Ovary (tissue), 3 donors: ENCODE measurements at regions not wholly inside any gene's neighbourhood (a gene's known extent, or its start where the extent isn't known, plus 50 kb on each side); places are given as distances from the start of the nearest gene placed in this dataset.

Source experiments
- CTCF ChIP-seq, 3 donors: fragments of 450-650 bp in 2 of 3; fragments of 200-600 bp in 1 of 3; IDR thresholded peaks; one replicate each; pipeline versions ENCODE4 v1.5.1 to v1.8.0; 2016 to 2022; ENCODE audit warnings: antibody characterized with exemption in 3 of 3, mild to moderate bottlenecking in 1 of 3
- EP300 ChIP-seq: sonication (generic); formaldehyde crosslinking; IDR thresholded peaks from one replicate; pipeline ENCODE4 v1.6.1; 2017; ENCODE audit warnings: antibody characterized with exemption
- donor health status: DM: no; HTN: no; CAD: no.

DNA sequence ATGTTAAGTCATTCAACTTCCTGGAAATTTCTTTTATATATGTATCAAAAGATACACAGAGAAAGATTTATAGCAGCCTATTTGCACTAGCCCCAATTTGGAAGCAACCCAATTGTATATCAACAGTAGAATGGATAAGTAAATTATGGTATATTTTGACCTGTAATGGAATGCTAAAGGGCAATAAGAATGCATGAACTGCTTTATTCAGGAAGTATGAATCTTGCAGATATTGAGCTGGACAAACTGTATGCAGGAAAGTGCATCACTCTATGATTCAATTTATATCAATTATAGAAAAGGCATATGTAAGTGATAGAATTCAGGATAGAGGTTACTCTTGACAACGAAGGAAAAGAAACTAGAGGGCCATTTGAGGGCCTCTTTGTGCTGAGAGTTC is 913.1 kb upstream of the FBXO33 start:
- no peak for TF ChIP-seq CTCF (IDR thresholded peaks at IDR 0.05)
- TF ChIP-seq EP300 = no peak
